DND-41 (cell line): ENCODE measurements at regions not wholly inside any gene's neighbourhood (a gene's known extent, or its start where the extent isn't known, plus 50 kb on each side); places are given as distances from the start of the nearest gene placed in this dataset.

ENCODE experiments used
- ATAC-seq: fragments of 200-7000 bp; cut with Tn5 transposase; 3 replicates; pipeline ENCODE4 v1.9.1; 2021; ENCODE audit warnings: low read depth; ENCODE audit not compliant: insufficient read depth
- DNase-seq: peaks from one replicate; pipeline ENCODE4 v3.0.0-alpha.2; 2020
- H2AFZ ChIP-seq: 2 replicates; pipeline ENCODE4 v1.6.0; 2012; ENCODE audit warnings: low read depth, low read length
- H3K27ac ChIP-seq: 2 replicates; pipeline ENCODE4 v1.5.1; 2012; ENCODE audit warnings: low read length, inconsistent platforms
- H3K27me3 ChIP-seq: fragments of 200-600 bp; sonication (generic); 2 replicates; pipeline ENCODE4 v1.6.0; 2012; ENCODE audit warnings: low read length, mild to moderate bottlenecking, inconsistent platforms; ENCODE audit not compliant: insufficient read depth, poor library complexity
- H3K36me3 ChIP-seq: 2 replicates; pipeline ENCODE4 v1.5.1; 2012; ENCODE audit warnings: low read length, inconsistent platforms; ENCODE audit not compliant: insufficient read depth
- H3K4me1 ChIP-seq: 2 replicates; pipeline ENCODE4 v1.5.1; 2012; ENCODE audit warnings: mild to moderate bottlenecking, low read length; ENCODE audit not compliant: insufficient read depth
- H3K4me2 ChIP-seq: 2 replicates; pipeline ENCODE4 v1.6.0; 2012; ENCODE audit warnings: mild to moderate bottlenecking, moderate library complexity, low read length, inconsistent platforms; ENCODE audit not compliant: insufficient read depth
- H3K4me3 ChIP-seq, 2 experiments: fragments of 200-600 bp in 1 of 2; shearing (Covaris generic) in 1 of 2; 2 replicates each; pipeline ENCODE4 v1.5.1; 2012 to 2016; ENCODE audit warnings: inconsistent platforms in 2 of 2, low read length in 2 of 2, mild to moderate bottlenecking in 2 of 2, low read depth in 1 of 2, moderate library complexity in 1 of 2
- H3K79me2 ChIP-seq: 2 replicates; pipeline ENCODE4 v1.6.0; 2012; ENCODE audit warnings: low read length, inconsistent platforms; ENCODE audit not compliant: insufficient read depth
- H3K9ac ChIP-seq: 2 replicates; pipeline ENCODE4 v1.6.0; 2012; ENCODE audit warnings: low read depth, mild to moderate bottlenecking, inconsistent platforms, low read length, moderate library complexity
- H3K9me3 ChIP-seq: 2 replicates; pipeline ENCODE4 v1.5.1; 2012; ENCODE audit warnings: low read length, moderate library complexity, mild to moderate bottlenecking, inconsistent platforms; ENCODE audit not compliant: insufficient read depth, severe bottlenecking
- H4K20me1 ChIP-seq: 2 replicates; pipeline ENCODE4 v1.6.0; 2012; ENCODE audit warnings: low read length; ENCODE audit not compliant: insufficient read depth
- CTCF ChIP-seq: IDR thresholded peaks from 2 replicates; pipeline ENCODE4 v1.5.1; 2012; ENCODE audit warnings: borderline replicate concordance, low read length, moderate library complexity, mild to moderate bottlenecking; ENCODE audit not compliant: poor library complexity, severe bottlenecking; ENCODE audit errors: extremely low read depth
- EZH2 ChIP-seq: IDR thresholded peaks from 3 replicates; pipeline ENCODE4 v1.6.1; 2012; ENCODE audit warnings: borderline replicate concordance, low read depth, mild to moderate bottlenecking, moderate library complexity, low read length, inconsistent platforms; ENCODE audit not compliant: severe bottlenecking

DNA sequence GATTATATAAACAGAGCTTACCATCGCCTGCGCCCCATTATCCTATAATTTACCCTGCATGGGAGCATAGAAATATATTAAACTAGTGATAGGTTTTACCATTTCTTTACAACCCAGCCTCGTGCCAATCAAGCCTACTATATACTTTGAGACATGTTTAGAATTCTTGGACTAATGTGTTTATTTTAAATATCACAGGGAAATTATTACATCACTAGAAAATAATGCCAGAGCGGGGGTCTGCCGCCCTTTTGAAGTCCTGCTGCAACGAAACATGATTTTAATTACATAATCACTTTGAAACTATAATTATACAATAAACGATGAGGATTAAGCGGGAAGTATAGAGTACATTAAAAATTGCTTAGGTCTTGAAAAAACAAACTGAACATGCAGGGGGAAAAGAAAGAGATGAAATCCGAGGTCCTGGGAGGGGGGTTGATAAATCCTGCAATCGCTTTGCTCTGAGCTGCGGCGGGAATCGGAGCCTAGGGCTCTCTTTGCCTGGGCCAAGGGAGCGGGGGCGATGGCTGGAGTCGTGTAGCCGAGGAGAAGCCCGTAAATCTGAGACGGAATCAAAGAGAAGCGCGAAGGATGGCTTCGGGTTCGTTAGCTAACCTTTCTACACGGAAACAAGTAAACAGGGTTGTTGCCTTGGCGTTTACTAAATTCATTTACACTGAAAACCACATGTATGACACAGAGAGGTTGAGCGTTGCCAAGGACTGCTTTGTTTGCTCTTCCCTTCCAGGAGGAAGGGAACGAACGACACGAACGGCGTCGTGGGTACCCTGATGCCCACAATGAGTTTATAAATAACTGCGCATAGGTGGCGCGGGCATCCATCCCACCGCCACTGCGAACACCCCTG, 127.6 kb downstream of the TMEM174 start:
- Histone ChIP-seq H3K27me3 (no peaks in the 10 kb centered on the region), H3K27ac (no peak overlapping the region), H3K4me1 (no peaks in the 10 kb centered on the region), H3K9ac (no peak overlapping the region), H3K9me3 (no peaks in the 10 kb centered on the region), H2AFZ (no peak overlapping the region; the same call in 1 of the 2 replicates), H3K36me3 (no peaks in the 10 kb centered on the region), H3K4me3 (no peak overlapping the region), H4K20me1 (no peaks in the 10 kb centered on the region), H3K4me2 (no peak overlapping the region), H3K79me2 (no peaks in the 10 kb centered on the region)
- DNase-seq (no peak), ATAC-seq (no peak)
- TF ChIP-seq CTCF (no peak), EZH2 (no peak)

DNA sequence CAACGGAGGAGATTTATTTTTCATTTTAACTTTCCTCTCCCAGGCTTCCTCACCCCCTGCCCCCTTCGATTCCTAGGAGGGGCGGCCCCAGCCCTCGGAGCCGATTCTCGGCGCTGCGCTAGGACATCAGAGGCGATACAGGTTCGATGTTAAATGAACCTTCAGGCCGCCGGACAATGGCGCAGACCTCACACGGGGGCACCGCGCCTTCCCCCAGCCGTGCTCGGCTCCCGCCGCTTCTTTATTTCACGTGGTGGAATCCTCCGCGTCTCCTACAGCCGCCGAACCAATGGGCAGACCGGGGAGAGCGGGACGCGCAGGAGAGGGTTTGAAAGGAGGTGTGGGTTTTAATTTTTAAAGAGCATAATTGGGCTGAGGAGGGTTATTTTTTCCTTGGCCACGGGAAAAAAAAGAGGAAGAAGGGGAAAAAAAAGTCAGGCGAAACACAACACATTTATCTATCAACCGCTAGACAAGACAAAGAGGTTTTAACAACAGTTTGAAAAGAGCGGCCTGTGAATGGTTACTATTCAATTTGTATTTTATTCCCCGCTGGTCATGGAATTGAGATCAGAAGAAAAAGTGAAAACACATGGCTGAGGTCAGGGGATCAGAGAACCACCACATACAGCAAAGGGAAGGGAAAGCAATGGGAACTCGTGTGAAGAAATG, 126.8 kb downstream of the TMEM174 start:
- no peaks in the 10 kb centered on the region for H3K9me3 ChIP-seq
- H3K4me3 ChIP-seq, result no peak overlapping the region
- H3K36me3 ChIP-seq, result no peaks in the 10 kb centered on the region
- TF ChIP-seq CTCF (no peak), EZH2 (no peak)
- H3K4me1 ChIP-seq, result no peaks in the 10 kb centered on the region
- H3K9ac ChIP-seq, result no peak overlapping the region
- H3K27ac ChIP-seq, result no peak overlapping the region
- DNase-seq (no peak), ATAC-seq (no peak)
- H4K20me1 ChIP-seq, result no peaks in the 10 kb centered on the region
- no peaks in the 10 kb centered on the region for H3K79me2 ChIP-seq
- peaks cover 3% of the 10 kb centered on the region for H3K27me3 ChIP-seq
- no peak overlapping the region for H2AFZ ChIP-seq
- H3K4me2 ChIP-seq, result no peak overlapping the region

- H3K4me3 ChIP-seq, result no peak overlapping the region
- DNase-seq, result no peak
- no peaks in the 10 kb centered on the region for H3K36me3 ChIP-seq
- H4K20me1 ChIP-seq, result no peaks in the 10 kb centered on the region
- H3K9me3 ChIP-seq, result no peaks in the 10 kb centered on the region
- H2AFZ ChIP-seq, result no peak overlapping the region
- H3K4me2 ChIP-seq, result no peak overlapping the region
- H3K9ac ChIP-seq, result no peak overlapping the region
- no peak for ATAC-seq
- no peaks in the 10 kb centered on the region for H3K79me2 ChIP-seq
- H3K27ac ChIP-seq, result no peak overlapping the region
- H3K4me1 ChIP-seq, result no peaks in the 10 kb centered on the region
- TF ChIP-seq EZH2 (no peak), CTCF (no peak)
- peaks cover 3% of the 10 kb centered on the region for H3K27me3 ChIP-seq
These were observed 126.0 kb downstream of the TMEM174 start for GRCh38 chr5:73298772-73299630.
